GM13977 (cell line): ENCODE measurements at regions not wholly inside any gene's neighbourhood (a gene's known extent, or its start where the extent isn't known, plus 50 kb on each side); places are given as distances from the start of the nearest gene placed in this dataset.

ENCODE experiments used
- DNase-seq: peaks from one replicate; pipeline ENCODE4 v3.0.0; 2012; ENCODE audit warnings: low spot score
- CTCF ChIP-seq: IDR thresholded peaks from 2 replicates; pipeline ENCODE4 v1.5.1; 2012; ENCODE audit warnings: mild to moderate bottlenecking, control low read depth; ENCODE audit not compliant: insufficient read depth; ENCODE audit errors: extremely low read depth, missing control alignments
- in situ Hi-C: fragments of 300-500 bp; cut with MboI; formaldehyde crosslinking; loops from one replicate; pipeline ENCODE4 v1.12.0; 2022; ENCODE audit warnings: low sequenced_read_pairs, low pct_unique_long_range_greater_than_20kb, mixed read lengths, inconsistent platforms; ENCODE audit not compliant: unreplicated experiment

- no peak for DNase-seq
- in situ Hi-C loops = no loop called here
- TF ChIP-seq CTCF = no peak
Observed at GRCh38 chr5:67407979-67408378, 211.4 kb upstream of the CD180 start.

- in situ Hi-C loops = no loop called here
- no peak for DNase-seq
- TF ChIP-seq CTCF = no peak
Observed at GRCh38 chr5:67405755-67406154, 209.2 kb upstream of the CD180 start.

GRCh38 chr5:67405101-67405364 is 208.4 kb upstream of the CD180 start:
- in situ Hi-C loops = no loop called here
- no peak for TF ChIP-seq CTCF
- no peak for DNase-seq

GRCh38 chr5:67404256-67405100 is 207.9 kb upstream of the CD180 start:
- DNase-seq = no peak
- in situ Hi-C loops = no loop called here
- no peak for TF ChIP-seq CTCF

GRCh38 chr5:67402526-67402925 is 205.9 kb upstream of the CD180 start:
- in situ Hi-C loops = no loop called here
- DNase-seq = no peak
- TF ChIP-seq CTCF = no peak

- in situ Hi-C loops = no loop called here
- TF ChIP-seq CTCF = no peak
- no peak for DNase-seq
Observed at GRCh38 chr5:67401172-67401571, 204.6 kb upstream of the CD180 start.
